Activated T-helper 1 cell treated with anti-CD3 and anti-CD28 coated beads, Interleukin-2, amount 50 U/mL, for 16 hours (primary cell): ENCODE measurements at regions not wholly inside any gene's neighbourhood (a gene's known extent, or its start where the extent isn't known, plus 50 kb on each side); places are given as distances from the start of the nearest gene placed in this dataset.

ENCODE experiments used
- DNase-seq, 2 donors: peaks; one replicate each; pipeline ENCODE4 v3.0.0-alpha.2; 2020; ENCODE audit warnings: low read depth in 1 of 2, low spot score in 1 of 2

DNA sequence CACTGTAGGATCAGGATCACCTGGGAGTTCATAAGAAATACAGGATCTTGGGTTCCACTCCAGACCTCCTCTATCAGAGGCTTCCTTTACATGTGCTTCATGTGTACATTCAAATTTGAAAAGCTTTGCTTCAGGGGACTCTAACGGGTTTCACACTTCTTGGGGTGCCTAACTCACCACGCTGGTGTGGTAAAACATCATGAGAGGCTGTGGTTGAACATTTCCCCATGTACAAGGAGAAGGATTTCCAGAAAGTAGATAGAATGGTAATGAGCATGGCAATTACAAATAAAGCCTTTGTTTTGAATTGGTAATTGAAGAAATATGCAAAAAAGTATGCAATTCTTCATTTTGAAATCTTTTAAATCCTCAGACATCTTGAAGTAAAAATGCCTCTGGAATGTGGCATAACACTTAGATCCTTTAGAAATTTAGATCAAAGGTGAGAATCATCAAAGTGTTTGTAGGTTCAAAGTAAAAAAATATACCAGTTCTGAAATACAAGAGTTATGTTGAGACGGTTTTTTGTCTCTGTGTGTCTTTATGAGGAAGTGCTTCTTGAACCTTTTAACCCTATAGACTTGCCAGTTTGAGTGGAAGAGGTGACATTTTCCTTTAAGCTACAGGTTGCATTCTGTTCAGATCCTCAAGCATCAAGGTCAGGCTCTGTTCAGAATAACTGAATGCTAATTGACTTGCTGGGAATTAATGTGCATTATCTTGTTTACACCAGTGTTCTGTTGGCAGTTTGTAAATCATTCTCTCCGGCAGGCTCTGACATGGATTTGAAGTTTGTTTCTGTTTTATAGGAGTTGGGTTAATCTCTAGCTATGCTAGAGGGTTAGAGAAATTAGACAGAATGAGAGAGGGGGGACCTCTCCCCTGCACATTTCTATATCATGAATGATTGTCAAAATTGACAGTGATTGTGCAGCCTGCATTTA lies 415.3 kb downstream of the MAN2A1 start:
- no peak for DNase-seq

GRCh38 chr5:110105692-110106091 lies 416.0 kb downstream of the MAN2A1 start:
- no peak for DNase-seq

- DNase-seq: no peak
Observed at GRCh38 chr5:110106750-110107149, 417.0 kb downstream of the MAN2A1 start.

- no peak for DNase-seq
Observed at GRCh38 chr5:110108520-110108919, 418.8 kb downstream of the MAN2A1 start.

GRCh38 chr5:110109667-110110066 lies 419.9 kb downstream of the MAN2A1 start:
- DNase-seq: no peak

- no peak for DNase-seq
Observed at GRCh38 chr5:110112348-110112747, 422.6 kb downstream of the MAN2A1 start.

DNA sequence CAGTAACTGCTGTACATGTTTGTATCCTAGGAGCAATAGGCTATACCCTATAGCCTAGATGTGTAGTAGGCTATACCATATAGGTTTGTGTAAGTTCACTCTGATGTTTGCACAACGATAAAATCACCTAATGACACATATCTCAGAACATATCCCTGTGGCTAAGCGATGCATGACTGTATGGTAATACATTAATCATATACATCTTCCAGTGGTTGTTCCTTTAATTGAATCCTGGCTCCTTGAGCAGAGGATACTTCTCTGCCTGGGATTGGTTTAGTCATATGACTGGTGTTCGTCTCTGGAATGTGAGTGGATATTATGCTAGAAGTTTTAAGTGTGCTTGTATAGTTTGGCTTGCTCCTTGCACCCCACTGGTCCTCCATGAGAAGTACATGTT lies 425.8 kb downstream of the MAN2A1 start:
- no peak for DNase-seq

- DNase-seq: no peak
Observed at GRCh38 chr5:110116539-110116938, 426.8 kb downstream of the MAN2A1 start.

GRCh38 chr5:110134963-110135935 lies 445.5 kb downstream of the MAN2A1 start:
- no peak for DNase-seq

GRCh38 chr5:110150199-110150598 lies 460.5 kb downstream of the MAN2A1 start:
- no peak for DNase-seq

- DNase-seq: no peak
Observed at GRCh38 chr5:110159202-110159601, 469.5 kb downstream of the MAN2A1 start.

- no peak for DNase-seq
Observed at GRCh38 chr5:110161162-110161561, 471.4 kb downstream of the MAN2A1 start.

DNA sequence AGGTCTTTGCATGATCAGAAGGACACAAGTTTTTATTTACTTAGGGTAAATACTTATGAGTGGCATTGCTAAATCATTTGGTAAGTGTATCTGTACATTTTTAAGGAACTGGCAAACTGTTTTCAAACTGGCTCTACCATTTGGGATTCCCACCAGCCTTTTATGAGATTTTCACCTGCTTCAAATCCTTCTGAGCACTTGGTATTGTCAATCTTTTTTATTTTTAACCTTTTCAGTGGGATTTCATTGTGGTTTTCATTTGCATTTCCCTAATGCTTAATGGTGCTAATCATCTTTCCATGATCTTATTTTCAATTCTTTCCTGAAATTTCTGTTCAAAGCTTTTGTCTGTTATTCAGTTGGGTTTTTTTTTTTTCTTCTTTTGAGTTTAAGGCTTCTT lies 475.6 kb downstream of the MAN2A1 start:
- DNase-seq: no peak

GRCh38 chr5:110167384-110167783 lies 477.7 kb downstream of the MAN2A1 start:
- no peak for DNase-seq

DNA sequence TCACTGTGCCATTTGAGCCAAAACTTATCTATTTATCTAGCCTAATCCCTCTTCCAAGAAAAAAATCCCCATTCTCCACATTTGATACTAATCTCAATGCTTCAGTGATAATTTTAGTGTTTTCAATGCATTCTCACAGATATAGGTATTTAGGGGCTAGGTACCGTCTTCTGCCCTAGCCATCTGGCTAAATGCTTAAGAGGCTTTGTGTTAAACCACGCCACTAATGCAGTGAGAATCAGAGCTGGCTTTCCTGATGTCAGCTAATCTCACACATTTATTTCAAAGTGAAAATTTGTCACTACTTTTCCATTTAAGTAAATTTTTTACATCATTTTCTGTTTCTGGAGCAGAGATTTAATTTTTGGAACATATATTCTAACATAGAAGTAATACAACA lies 479.7 kb downstream of the MAN2A1 start:
- DNase-seq: no peak

DNA sequence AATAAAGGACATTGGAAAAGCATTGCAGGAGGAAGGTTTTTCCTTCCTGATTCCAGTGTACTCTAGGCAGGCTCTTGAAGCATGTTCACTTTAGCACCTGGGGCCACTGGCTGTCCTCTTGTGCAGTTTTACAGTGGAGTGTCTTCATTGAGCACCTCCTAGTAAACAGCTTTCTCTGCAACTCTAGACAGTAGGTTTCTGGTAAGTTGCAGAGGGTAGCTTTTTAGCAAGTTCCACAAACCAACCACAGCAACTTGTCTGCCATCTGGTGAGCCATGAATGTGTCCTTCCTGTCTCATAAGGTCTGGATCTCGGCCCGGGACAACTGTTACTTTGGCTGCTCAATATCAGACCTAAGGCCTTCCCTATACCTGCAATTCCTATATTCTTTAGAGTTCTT lies 488.0 kb downstream of the MAN2A1 start:
- no peak for DNase-seq

- no peak for DNase-seq
Observed at GRCh38 chr5:110179321-110179720, 489.6 kb downstream of the MAN2A1 start.

- DNase-seq: no peak
Observed at GRCh38 chr5:110194191-110194590, 504.5 kb downstream of the MAN2A1 start.

- DNase-seq: no peak
Observed at GRCh38 chr5:110195288-110195687, 505.6 kb downstream of the MAN2A1 start.

DNA sequence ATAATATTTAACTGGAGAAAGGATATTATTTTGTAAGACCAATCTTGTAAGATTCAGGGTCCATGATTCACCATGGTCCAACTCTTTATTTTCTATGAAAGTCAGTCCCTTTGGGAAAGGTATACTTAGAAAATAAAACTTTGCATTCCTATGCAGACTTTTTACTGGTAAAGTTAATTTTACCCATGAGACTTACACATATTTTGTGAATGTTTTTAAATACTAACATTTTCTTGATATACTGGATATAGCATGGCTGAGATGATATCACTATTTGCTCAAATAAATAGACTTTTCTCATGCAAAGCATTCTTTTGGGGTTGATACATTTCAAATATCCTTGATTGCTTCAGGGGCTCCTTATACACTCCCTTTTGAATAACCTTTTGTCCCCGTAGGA lies 512.1 kb downstream of the MAN2A1 start:
- DNase-seq: no peak

- DNase-seq: no peak
Observed at GRCh38 chr5:110203661-110204060, 513.9 kb downstream of the MAN2A1 start.

GRCh38 chr5:110209401-110209800 lies 517.1 kb downstream of the TMEM232 start:
- DNase-seq: no peak
